ENCODE measurements at regions not wholly inside any gene's neighbourhood (a gene's known extent, or its start where the extent isn't known, plus 50 kb on each side); places are given as distances from the start of the nearest gene placed in this dataset.

DNA sequence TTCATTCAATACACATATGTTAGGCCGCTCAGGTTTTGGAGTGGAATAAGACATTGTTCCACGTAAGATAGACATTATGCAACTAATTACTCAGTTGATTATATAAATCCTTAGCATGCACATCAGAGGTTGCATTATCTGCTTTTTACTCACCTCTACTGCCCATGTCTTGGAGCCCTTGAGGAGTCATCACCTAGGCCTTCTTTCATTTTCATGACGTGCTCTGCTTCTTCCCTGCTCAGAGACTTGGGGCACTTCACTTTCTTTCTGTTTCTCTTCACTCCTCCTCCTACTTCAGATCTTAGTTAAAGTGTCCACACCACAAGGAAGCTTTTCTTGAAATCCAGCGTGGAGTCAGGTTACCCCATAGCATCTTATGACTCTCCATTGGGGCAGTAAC is 241.1 kb downstream of the TLR4 start:
- DNase-seq, result no peak

DNA sequence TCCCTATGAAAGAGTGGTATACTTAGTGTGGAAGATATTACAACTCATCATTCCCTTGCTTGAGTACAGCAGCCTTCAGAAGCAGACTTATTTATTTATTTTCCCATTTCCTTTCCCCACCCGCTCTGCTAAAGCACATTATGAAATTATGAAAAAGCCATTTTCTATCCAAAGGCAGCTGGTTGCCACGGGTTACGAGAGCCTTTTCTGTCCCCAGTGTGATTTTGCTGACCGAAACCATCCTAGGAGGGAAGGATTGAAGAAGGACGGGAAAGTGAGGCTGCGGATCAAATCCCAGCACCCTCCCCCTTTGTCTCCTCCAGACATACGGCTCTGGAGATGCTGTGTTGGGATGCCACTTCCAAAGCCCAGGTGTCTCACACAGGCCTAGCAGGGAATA is 246.9 kb downstream of the TLR4 start:
- DNase-seq, result no peak

DNA sequence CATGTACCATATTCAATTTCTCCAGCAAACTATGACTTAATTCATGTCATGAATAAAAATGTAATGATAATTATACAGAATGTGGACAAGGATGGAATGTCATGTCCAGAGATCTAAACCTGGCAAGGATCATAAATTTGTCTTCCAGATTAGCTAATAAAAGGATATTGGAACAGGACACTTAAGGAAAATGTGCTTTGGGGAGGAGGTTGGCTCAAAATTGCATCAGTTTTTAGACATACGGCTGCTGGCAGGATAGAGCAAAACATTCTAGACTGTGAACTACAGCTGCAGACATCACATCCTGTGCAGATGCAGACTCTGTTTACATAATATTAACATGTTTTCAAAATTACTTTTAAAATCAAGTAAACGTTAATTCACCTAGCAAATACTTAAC is 248.4 kb downstream of the TLR4 start:
- DNase-seq, result no peak

DNA sequence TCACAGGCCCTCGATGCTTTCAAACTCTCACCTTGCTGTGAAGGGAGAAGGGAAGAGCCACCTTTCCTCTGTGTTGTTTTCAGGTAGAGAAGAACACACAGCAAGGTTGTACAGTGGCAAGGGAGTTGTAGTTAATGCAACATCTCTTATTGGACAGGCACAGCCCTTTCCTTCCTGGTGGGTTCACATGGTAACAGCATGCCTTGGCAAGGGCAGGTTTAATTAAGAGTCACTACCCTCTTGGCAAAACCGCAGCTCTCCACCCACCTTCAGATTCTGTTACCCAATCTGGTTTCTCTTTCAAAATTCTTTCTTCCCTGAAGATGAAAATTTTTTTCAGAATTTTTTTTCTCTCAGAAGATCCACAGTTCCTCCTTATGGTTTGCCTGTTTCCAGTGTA is 253.1 kb downstream of the TLR4 start:
- DNase-seq, result no peak

DNA sequence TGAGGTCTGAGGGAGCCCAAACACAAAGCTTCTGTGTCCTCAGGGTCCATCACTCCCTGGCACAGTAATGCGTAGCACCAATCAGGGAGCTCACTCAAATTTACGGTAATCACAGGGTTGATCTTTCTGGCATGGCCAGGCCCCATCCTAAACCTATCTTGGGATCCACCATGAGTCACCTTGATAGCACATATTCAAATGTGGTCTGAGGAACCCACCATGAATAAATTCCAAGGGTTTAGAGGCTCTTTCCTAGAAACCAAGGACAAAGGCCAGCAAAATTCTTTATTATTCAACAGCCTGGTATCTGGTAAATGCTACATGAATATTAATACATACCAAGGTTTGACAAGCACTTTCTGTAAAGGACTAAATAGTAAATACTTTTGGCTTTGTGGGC is 254.5 kb downstream of the TLR4 start:
- DNase-seq, result no peak

DNA sequence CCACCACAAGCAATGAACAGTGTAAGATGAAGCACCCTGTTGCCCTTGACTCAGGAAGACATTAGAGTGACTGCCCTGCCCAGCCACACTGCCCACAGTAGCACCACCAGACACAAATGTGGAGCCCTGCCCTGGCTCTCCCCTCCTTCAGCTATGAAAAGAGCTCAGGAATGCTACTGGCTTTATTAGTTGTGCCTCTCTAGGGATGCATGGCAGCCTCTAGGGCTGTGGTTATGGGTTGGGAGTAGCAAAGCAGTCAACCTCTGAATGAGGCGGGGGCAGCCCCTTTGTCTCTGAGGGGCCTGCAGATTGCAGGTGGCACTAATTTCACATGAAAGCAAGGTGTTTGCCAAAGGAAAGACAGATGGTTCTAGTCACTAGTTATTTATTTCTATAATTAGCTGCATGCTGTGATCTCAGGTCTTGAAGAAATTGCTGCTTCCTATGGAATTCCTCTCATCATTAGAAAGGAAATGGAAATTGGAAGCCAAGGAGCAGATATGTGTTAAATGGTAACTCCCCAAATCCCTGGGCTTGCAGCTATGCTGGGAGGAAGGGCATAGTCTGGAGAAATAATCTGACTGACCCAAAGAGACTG is 259.4 kb downstream of the TLR4 start:
- DNase-seq, result no peak

DNA sequence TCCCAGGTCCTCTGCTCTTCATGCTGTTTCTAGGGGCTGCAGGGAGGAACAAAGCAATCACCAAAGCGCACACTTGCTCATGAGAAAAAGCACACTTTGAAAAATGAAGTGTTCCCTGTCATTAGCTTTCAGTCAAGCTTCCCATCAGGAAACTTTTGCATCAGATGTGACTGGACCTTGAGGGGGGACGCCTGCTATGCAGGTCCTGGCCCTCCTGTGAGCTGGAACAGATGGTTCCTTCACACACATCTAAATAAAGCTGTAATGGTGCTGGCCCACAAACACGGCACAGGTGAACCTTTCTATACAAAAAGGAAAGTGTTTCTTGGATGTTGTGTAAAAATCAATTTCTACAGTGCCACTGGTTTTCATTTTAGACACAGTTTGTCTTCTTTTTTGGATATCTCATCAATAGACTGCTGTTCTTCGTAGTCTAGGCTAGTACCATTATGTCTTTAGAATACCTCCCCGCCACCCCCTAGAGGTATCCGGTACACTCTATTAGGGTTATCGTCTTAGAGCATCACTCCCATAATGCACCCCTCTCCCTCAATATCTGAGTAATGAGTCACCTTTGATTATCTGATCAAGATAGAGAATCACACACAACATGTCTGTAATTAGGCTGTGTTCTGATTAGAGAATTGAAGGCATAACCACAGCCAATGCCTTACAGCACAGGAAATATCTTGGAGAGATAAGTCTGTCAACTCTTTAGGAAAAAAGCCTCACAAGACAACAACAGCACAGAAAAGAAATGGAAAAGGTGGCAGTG is 266.3 kb downstream of the TLR4 start:
- no peak for DNase-seq

DNA sequence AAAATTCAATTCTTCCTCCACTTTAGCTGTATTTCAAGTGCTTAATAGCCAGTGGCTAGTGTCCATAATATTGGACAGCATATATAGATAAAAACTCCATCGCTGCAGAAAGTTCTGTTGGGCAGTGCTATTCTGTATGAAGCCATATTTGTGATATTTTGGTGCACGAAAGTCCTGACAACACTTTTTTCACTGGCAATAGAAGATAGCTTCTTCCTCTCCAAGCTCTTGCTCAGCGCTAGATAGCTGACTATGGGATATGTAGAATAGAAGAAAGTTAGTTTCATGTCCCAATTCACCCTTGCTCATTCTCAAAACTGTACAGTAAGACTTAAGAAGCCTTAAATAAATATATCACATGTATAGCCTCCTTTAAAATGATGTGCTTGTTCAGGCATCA is 269.9 kb downstream of the TLR4 start:
- no peak for DNase-seq

DNA sequence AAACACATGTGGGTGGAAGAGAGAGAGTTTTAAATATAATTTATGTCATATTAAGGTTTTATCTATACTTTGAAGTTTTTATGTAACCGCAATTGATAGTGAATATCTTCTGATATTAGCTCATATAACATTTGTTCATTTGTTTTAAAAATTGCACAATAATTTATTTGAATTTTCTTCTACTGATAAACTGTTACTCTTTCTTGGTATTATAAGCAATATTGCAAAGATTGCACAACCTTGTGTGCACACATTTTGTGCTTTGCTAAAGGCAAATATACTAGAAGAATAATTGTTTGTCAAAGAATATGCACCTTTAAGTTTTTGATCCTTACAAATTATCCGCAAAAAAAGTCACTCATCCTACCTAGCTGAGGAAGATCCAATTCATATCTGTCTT is 275.7 kb downstream of the TLR4 start:
- no peak for DNase-seq

DNA sequence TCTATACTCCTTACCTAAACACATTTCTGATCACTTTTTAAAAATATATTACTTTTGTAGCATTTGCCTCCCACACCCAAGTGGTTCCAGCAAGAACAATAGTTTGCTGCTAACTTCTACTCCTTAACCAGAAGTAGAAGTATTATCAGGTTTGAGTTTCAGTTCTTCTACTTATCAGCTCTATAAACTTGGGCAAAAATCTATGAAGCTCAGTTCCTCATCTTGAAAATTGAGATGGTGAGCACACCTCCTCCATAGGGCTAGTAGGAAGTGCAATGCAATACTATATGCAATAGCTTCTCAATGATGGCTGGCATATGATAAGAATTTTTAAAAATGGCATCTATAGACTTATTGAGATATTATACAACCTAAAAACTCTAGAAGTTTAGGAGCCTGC is 283.7 kb downstream of the TLR4 start:
- no peak for DNase-seq

DNA sequence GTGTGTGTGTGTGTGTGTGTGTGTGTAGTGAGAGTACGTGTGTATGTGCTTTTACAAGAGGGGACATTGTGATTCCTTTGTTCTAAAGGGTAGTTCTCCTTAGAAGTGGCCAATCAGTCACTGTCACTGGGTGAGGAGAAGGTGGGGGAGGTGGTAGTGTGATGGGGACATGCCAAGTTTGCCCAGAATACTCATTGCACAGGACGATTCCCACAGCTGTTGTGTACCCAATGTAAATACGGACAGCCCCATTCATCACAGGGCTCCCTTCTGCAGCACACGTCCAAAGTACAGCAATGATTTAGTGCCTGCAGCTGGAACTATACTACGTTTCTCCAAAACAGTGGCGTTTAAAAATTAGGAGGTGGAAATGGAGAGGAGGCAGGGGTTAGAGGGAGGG is 287.8 kb downstream of the TLR4 start:
- DNase-seq, result peak; percentile 82

DNA sequence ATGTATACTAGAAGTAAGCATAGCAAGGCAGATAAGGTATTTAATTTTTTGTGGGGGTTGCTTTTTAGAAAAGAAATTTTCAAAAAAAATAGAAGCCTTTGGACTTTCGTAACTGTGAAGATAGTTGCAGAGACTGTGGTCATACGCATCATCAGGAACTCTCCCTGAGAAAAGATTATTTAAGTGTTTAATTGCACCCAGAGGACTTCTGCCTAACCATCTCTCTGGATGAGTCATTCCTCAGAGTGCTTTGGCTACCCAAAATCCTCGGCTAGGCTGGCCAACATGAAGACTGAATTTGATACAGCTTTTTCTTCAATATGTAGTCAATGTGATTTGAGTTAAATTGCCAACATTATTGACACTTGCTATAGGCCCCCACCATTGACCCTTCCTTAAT is 296.4 kb downstream of the TLR4 start:
- no peak for DNase-seq

DNA sequence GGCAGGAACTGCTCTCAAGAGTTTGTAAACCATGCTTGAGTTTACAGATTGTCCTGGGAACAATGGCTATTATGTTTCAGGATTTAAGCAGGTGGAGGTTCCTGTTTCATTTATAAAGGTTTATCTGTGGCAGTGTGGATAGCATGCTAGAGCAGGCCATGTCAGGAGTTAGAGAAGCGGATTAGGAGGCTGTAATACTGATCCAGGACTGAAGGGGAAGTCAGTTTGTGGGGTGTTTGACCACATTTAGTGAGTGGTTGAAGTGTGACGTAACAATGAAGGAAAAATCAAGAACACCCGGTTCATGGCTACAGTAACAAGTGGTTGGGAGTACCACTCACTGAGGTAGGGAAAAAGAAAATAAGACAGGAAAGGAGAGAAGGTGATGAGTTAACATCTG is 299.0 kb downstream of the TLR4 start:
- DNase-seq, result no peak

DNA sequence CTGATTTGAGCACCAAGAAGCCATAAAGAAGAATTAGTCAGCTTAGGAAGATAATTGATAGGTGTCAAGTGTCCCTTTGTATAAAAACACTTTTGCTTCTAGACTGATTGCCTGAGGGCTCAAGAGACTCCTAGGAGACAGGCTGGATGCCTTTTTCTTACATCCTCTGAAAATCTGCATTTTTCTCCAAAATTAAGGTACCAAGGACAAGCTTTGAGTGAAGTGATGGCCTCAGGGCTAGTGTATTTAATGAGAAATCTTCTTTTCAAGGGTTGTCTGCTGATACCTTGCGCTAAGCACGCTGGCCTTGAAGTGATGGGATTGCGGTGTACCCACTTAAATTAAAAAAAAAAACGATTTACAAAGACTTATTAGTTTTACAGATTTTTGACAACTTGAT is 304.0 kb downstream of the TLR4 start:
- no peak for DNase-seq

DNA sequence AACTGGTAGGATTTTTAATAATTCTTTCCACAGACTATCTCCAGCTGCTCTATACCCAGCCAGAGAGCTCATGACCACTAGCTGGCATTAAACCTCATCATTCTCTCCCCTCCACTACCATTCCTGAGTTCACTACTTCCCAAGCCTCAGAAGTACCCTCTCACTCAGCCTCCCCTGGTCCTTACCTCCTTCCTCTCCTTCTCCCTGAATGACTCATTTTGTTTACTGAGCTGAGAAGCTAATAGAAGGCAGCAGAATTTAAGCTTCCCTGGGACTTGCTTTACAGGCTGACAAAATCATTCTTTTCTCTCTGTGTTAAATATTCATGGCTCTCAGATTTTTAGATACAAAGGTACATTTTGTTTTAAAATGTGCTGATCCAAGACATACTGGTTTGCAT is 305.4 kb downstream of the TLR4 start:
- no peak for DNase-seq

DNA sequence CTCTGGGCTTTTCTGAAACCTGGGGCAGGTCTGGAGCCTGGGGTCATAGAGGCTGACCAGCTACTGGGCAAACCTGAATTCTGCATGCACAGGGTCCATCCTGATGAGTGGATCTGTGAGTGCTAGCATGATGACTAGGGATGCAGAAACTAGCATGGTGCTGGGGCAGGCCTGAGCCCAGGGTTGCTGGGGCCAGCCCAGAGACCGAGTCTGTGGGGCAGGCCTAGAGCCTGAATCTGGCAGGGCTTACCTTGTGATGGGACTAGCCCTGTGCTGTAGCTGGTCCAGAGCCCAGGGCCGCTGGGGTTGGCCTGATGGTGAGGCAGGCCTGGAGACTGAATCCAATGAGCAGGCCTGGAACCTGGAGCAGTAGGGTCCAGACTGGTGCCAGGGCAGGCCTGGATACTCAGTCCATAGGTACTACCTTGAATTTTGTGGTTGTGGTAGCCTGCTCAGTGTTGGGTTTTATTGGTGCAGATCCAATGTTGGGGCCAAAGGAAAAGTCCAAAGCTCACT is 313.5 kb downstream of the TLR4 start:
- DNase-seq, result no peak

DNA sequence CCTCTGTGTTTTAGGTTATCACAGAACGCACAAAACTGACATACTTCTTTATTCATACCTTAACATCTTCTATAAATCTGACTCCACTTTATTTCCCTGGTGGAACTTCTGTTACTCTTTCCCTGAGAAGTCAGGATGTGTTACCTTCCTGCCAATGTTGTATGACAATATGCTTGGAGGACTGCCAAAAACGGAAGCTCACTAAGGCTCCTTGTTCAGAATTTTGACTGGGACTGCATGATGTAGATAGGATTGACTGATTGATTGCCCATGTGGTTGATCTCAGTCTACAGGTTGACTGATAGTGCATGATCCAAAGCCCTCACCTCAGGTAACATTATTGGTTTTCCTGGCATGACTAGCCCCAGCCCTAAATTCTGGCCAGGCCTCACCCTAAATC is 319.4 kb downstream of the TLR4 start:
- no peak for DNase-seq

DNA sequence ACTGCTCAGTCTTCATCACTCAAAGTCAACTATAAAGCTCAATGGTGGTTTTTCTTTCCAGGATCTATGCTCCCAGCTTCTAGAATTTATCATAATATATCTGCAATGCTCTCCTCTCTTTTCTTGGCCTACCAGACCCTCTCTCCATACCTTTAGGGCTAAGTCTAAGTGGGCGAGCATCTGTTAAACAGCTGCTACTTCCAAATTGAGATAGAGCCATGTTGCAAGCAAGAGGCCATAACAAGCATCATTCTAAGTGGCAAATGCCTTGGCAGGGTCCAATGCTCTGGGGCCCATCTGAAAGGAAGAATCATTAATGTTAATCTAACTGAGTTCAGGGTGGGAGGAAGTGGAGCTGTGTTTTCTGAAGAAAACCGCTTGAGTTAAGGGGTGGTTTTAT is 324.0 kb downstream of the TLR4 start:
- DNase-seq, result no peak

DNA sequence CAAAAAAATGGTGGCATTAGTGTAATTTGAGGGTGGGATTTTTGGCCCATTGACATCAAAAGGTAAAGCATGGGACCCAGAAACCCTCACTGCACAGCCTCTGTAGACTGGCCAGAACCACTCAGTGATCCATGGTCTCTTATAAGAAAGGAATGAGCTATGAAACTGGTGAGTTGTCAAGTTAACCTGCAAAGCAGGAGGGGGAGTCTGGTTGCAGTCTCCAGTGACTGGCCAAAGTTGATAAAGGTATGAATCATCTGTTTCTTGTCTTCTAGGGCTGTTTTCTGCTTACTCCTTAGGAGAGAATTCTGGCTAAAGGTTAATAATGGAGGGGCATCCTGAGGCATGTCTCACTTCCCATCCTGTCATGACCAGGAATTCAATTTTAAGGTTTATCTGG is 325.2 kb downstream of the TLR4 start:
- no peak for DNase-seq

DNA sequence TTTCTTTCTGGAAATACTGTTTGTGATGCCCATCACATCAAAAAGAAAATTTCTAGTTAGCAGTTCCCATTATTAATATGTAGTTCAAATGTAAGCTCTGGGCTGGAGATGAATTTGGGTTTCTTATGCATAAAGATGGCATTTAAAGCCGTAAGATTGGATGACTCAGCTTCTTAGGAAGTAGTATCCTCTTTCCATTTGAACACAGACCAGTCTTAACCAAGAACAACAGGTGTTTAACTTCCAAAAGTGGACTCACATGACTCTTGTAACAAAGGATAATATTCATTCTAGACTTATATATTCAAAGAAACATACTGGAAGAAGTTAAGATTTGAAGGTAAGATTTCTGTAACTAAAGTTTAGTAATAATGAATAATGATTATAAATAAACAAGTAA is 330.5 kb downstream of the TLR4 start:
- DNase-seq, result no peak

DNA sequence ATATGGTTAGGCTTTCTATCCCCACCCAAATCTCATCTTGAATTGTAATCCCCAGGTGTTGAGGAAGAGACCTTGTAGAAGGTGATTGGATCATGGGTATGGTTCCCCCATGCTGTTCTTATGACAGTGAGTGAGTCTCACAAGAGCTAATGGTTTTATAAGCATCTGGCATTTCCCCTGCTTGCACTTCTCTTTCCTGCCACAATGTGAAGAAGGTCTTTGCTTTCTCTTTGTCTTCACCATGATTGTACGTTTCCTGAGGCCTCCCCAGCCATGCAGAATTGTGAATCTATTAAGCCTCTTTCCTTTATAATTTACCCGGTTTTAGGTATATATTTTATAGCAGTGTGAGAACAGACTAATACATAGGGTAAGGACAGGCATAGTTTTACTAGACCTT is 334.5 kb downstream of the TLR4 start:
- DNase-seq, result no peak

DNA sequence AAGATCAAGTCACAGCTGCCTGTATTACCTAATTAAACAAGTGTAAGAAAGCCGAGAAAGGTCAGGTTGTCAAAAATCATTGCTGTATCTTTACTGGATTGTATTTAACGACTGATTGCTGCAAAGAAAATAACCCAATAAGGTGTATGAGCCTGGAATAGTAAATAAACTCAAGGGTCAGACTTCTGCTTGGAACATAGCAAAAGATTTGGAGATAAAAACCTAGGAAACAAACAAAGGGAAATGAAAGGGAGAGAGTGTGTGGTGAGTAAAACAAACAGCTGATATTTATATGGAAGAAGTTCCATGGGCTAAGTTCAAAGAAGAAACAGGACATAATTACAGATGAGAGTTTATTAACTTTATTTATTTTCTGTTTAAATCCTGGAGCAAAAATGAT is 354.0 kb downstream of the TLR4 start:
- no peak for DNase-seq

DNA sequence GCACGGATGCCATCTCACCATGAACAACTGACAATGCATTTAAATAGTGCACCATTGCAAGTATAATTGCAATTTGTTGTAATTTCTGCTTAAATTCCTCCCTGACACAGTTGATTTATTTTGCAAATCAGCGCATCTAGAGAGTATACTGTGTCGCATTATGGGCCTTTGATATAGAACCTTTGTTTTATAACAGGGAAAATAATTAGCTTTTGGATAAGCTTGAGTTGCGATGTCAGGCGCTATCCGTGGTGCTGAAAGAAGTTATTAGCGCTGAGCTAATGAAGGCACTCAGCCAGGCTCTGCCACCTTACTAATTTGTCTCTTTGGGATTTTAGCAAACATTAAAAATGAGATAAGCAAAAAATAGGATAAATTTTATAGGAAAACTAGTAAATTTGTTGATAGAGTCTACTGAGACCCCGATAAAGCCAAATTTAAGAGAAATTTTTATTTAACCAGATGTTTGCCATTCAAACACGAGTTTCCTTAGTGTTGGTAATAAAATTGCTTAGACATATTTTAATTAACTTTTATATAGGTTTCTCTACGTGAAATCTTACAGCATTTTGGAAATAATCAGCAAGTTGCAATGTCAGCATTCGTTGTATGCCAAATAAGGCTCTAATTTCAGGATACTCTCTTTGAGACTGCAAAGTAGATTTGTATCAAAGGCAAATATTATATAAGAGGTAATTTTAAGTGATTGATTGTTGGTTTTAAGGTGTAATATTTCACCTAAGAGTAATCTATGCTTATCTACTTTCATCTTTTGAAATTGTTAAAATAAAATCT is 355.5 kb downstream of the TLR4 start:
- DNase-seq, result no peak

DNA sequence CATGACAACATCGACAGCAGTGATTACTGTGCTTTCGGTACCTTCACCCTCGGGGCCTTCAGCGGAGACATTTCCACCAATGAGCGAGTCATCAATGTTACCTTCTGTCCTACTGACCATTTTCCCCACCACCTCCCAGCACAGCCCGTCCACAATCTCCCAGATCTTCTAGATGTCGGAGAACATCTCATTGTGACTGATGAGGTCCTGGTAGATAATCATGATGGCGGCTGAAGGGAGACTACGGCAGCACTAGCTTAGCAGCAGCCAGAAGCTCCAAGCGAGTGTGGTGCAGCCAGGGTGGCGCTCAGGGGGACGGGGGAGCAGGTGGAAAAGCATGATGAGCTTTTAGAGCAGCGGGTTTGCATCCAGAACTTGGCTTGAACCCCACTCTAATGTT is 379.0 kb downstream of the TLR4 start:
- DNase-seq, result no peak

Data from NCI-H1417 treated with DMSO at 0.1 percent for 48 hours (cell line).